SU-DHL-6 (cell line): ENCODE measurements at regions not wholly inside any gene's neighbourhood (a gene's known extent, or its start where the extent isn't known, plus 50 kb on each side); places are given as distances from the start of the nearest gene placed in this dataset.

Experiments
- H2AFZ ChIP-seq: fragments of 200-600 bp; sonication (generic); 2 replicates; pipeline ENCODE4 v1.6.1; 2014; ENCODE audit warnings: low read depth, mild to moderate bottlenecking, moderate library complexity, mixed read lengths, antibody characterized with exemption, low read length; ENCODE audit not compliant: severe bottlenecking
- H3F3A ChIP-seq: fragments of 200-600 bp; shearing (Covaris generic); 2 replicates; pipeline ENCODE4 v1.6.0; 2016; ENCODE audit warnings: antibody characterized with exemption, mild to moderate bottlenecking; ENCODE audit not compliant: insufficient read depth
- H3K27ac ChIP-seq: fragments of 200-600 bp; sonication (generic); 2 replicates; pipeline ENCODE4 v1.5.1; 2016; ENCODE audit warnings: low read depth, mild to moderate bottlenecking, low read length, moderate library complexity, mixed read lengths
- H3K27me3 ChIP-seq: fragments of 200-600 bp; sonication (generic), shearing (Covaris generic); 2 replicates; pipeline ENCODE4 v1.6.0; 2014; ENCODE audit warnings: mild to moderate bottlenecking, low read length
- H3K36me3 ChIP-seq: fragments of 200-600 bp; sonication (generic); 2 replicates; pipeline ENCODE4 v1.6.1; 2014; ENCODE audit warnings: mild to moderate bottlenecking, low read length, mixed read lengths
- H3K4me2 ChIP-seq: fragments of 300-600, 200-600 bp; shearing (Covaris generic), sonication (generic); 2 replicates; pipeline ENCODE4 v1.6.0; 2014; ENCODE audit warnings: low read length, low read depth, mild to moderate bottlenecking; ENCODE audit not compliant: poor library complexity, severe bottlenecking
- H3K4me3 ChIP-seq: fragments of 200-600 bp; sonication (generic); 2 replicates; pipeline ENCODE4 v1.5.1; 2014; ENCODE audit warnings: antibody characterized with exemption, low read length, mild to moderate bottlenecking, mixed read lengths; ENCODE audit not compliant: insufficient read depth, poor library complexity, severe bottlenecking
- H3K79me2 ChIP-seq: fragments of 200-600 bp; sonication (generic); 2 replicates; pipeline ENCODE4 v1.6.1; 2014; ENCODE audit warnings: mild to moderate bottlenecking, low read length, moderate library complexity; ENCODE audit not compliant: insufficient read depth
- H3K9ac ChIP-seq: fragments of 200-600 bp; sonication (generic); 2 replicates; pipeline ENCODE4 v1.7.0; 2014; ENCODE audit warnings: mild to moderate bottlenecking, low read length
- H3K9me2 ChIP-seq: fragments of 200-600 bp; sonication (generic); replicated peaks from 2 replicates; pipeline ENCODE4 v1.6.1; 2014; ENCODE audit warnings: low read length; ENCODE audit not compliant: insufficient read depth
- H3K9me3 ChIP-seq: fragments of 200-600 bp; sonication (generic); 2 replicates; pipeline ENCODE4 v1.6.1; 2014; ENCODE audit warnings: low read length, mixed read lengths; ENCODE audit not compliant: insufficient read depth
- H4K20me1 ChIP-seq: fragments of 200-600 bp; sonication (generic); 2 replicates; pipeline ENCODE4 v1.6.1; 2014; ENCODE audit warnings: low read depth, mild to moderate bottlenecking, antibody characterized with exemption, low read length, moderate library complexity, mixed read lengths
- EZH2phosphoT487 ChIP-seq: fragments of 200-600 bp; sonication (generic), shearing (Covaris generic); conservative IDR thresholded peaks from 2 replicates; pipeline ENCODE4 v1.6.1; 2018; ENCODE audit warnings: mild to moderate bottlenecking, antibody characterized with exemption, low read length, moderate library complexity, mixed read lengths
- TF ChIP-seq, protein P1 (sequence below): fragments of 200-600 bp; sonication (generic); IDR thresholded peaks from one replicate; pipeline ENCODE4 v1.5.1; 2017; ENCODE audit warnings: antibody characterized with exemption, mild to moderate bottlenecking, low read length, moderate library complexity; ENCODE audit not compliant: insufficient read depth, poor library complexity, severe bottlenecking

GRCh38 chr3:164393171-164393570, 685.1 kb downstream of the SI start:
- H3K9me3 ChIP-seq: no peaks in the 10 kb centered on the region
- no peak overlapping the region for H3K9ac ChIP-seq
- no peak overlapping the region for H3K4me2 ChIP-seq
- H3K36me3 ChIP-seq: no peaks in the 10 kb centered on the region
- H2AFZ ChIP-seq: no peak overlapping the region
- no peaks in the 10 kb centered on the region for H3F3A ChIP-seq
- no peaks in the 10 kb centered on the region for H3K27me3 ChIP-seq
- H3K79me2 ChIP-seq: no peaks in the 10 kb centered on the region
- H3K9me2 ChIP-seq: no peaks in the 10 kb centered on the region
- no peaks in the 10 kb centered on the region for H4K20me1 ChIP-seq
- no peak overlapping the region for H3K4me3 ChIP-seq
- TF ChIP-seq, protein P1, sequence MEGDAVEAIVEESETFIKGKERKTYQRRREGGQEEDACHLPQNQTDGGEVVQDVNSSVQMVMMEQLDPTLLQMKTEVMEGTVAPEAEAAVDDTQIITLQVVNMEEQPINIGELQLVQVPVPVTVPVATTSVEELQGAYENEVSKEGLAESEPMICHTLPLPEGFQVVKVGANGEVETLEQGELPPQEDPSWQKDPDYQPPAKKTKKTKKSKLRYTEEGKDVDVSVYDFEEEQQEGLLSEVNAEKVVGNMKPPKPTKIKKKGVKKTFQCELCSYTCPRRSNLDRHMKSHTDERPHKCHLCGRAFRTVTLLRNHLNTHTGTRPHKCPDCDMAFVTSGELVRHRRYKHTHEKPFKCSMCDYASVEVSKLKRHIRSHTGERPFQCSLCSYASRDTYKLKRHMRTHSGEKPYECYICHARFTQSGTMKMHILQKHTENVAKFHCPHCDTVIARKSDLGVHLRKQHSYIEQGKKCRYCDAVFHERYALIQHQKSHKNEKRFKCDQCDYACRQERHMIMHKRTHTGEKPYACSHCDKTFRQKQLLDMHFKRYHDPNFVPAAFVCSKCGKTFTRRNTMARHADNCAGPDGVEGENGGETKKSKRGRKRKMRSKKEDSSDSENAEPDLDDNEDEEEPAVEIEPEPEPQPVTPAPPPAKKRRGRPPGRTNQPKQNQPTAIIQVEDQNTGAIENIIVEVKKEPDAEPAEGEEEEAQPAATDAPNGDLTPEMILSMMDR: no peak
- no peak for TF ChIP-seq EZH2phosphoT487
- H3K27ac ChIP-seq: no peak overlapping the region

GRCh38 chr3:164390046-164390445, 688.2 kb downstream of the SI start:
- H3K36me3 ChIP-seq: no peaks in the 10 kb centered on the region
- no peak overlapping the region for H3K9ac ChIP-seq
- no peaks in the 10 kb centered on the region for H3K27me3 ChIP-seq
- no peak overlapping the region for H3K4me2 ChIP-seq
- no peaks in the 10 kb centered on the region for H3K9me3 ChIP-seq
- no peak overlapping the region for H2AFZ ChIP-seq
- no peak overlapping the region for H3K27ac ChIP-seq
- no peak overlapping the region for H3K4me3 ChIP-seq
- no peaks in the 10 kb centered on the region for H3K9me2 ChIP-seq
- H4K20me1 ChIP-seq: no peaks in the 10 kb centered on the region
- TF ChIP-seq EZH2phosphoT487: no peak
- TF ChIP-seq, protein P1: no peak
- no peaks in the 10 kb centered on the region for H3F3A ChIP-seq
- no peaks in the 10 kb centered on the region for H3K79me2 ChIP-seq

- no peaks in the 10 kb centered on the region for H4K20me1 ChIP-seq
- H3K9me2 ChIP-seq: no peaks in the 10 kb centered on the region
- H3K36me3 ChIP-seq: no peaks in the 10 kb centered on the region
- H3K9me3 ChIP-seq: no peaks in the 10 kb centered on the region
- H3K9ac ChIP-seq: no peak overlapping the region
- no peaks in the 10 kb centered on the region for H3K79me2 ChIP-seq
- H3K27me3 ChIP-seq: no peaks in the 10 kb centered on the region
- H2AFZ ChIP-seq: no peak overlapping the region
- no peak overlapping the region for H3K4me2 ChIP-seq
- H3F3A ChIP-seq: no peaks in the 10 kb centered on the region
- H3K4me3 ChIP-seq: no peak overlapping the region
- TF ChIP-seq, protein P1: no peak
- TF ChIP-seq EZH2phosphoT487: no peak
- H3K27ac ChIP-seq: no peak overlapping the region
Measured at GRCh38 chr3:164387236-164387635, 691.1 kb downstream of the SI start.

GRCh38 chr3:164380156-164380555, 698.1 kb downstream of the SI start:
- TF ChIP-seq EZH2phosphoT487: no peak
- TF ChIP-seq, protein P1: no peak
- Histone ChIP-seq H3K9me3 (no peaks in the 10 kb centered on the region), H3K27me3 (no peaks in the 10 kb centered on the region), H2AFZ (no peak overlapping the region), H3K9ac (no peak overlapping the region), H4K20me1 (no peaks in the 10 kb centered on the region), H3K36me3 (no peaks in the 10 kb centered on the region), H3K27ac (no peak overlapping the region), H3K9me2 (no peaks in the 10 kb centered on the region), H3K4me3 (no peak overlapping the region), H3F3A (no peaks in the 10 kb centered on the region), H3K79me2 (no peaks in the 10 kb centered on the region), H3K4me2 (no peak overlapping the region)
